GM19239 (cell line): ENCODE measurements at regions not wholly inside any gene's neighbourhood (a gene's known extent, or its start where the extent isn't known, plus 50 kb on each side); places are given as distances from the start of the nearest gene placed in this dataset.

ENCODE experiments used
- DNase-seq: peaks from one replicate; pipeline ENCODE4 v3.0.0; 2011; ENCODE audit warnings: low spot score; ENCODE audit not compliant: insufficient read length
- FAIRE-seq: peaks from 2 replicates; lab custom pipeline; 2011; peaks lifted over from hg19 to GRCh38; lab: Jason Lieb, UNC

DNA sequence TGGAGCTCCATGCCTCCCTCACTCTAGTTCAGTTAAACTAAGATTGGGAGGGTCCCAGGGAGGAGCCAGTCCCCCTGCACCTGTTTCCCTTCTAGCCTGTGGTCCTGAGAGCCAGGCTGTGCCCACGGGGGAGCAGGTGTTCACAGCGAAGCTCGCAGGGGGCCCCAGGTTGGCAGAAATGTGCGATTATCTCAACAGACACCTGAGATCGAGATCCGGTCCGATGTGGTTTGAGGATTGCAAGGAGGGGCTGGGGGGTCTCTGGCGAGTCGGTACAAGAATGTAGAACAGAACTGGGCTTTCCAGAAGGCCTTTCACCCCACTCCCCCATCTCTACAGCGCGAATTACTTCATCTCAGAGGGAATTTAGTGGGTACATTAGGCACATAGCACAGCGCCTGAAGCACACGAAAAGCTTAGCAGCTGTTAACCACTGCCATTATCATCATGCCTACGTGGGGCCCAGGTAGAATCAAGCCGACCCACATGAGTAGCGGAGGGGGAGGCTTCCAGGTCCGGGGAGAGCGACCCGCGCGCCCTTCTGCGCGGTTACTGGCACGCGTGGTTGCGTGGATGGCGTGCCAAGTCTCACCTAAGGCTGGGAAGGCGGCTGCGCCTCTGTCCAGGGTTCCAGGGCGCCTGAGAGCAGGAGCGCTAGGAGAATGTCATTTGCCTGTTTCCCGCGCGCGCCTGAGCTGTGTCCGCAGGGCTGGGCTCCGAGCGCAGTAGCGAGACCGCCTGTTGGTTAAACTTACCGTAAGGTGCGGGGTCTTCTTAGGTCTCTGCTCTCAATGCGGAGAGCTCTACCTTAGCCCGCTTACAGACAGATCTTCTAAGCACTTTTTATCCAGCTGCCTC, 1539.5 kb upstream of the TMEM132C start:
- DNase-seq (no peak), FAIRE-seq (no peak)

DNA sequence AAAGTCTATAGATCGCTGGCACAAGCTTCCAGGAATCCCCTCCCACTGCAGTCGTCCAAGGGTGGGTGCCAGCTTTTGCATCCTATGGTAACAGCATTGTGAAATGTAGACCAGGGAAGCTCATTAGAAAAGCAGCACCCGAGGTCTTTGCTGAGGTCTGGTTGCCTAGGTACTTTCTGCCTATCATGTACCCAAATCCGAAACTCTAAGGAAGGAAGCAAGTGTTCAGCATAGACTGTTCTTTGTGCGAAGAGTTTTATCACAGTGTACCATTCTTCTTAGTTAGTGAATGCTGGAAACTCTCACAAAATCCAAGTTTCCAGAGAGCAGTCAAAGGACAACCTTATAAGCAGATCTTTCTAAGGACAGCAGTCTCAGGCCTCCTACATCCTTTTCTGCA, 1532.7 kb upstream of the TMEM132C start:
- FAIRE-seq (no peak), DNase-seq (no peak)

DNA sequence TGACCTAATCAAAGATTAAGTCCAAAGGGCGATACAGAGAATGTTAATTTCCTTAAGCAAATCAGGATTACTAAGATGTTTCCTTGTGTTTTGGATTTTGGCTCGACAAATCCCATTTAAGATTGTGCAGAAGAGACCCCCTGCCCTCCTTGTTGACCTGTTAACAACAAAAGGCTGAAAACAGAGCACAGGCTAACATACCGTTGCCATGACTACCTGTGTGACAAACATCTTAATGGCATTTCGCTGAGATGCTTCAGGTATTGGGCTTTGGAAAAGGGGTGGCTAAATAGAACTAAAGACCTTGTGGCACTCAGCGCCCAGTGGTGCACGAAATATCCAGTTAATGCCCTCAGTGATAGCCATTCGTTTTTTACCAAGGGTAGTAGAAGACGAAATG, 1532.3 kb upstream of the TMEM132C start:
- FAIRE-seq: no peak
- no peak for DNase-seq

DNA sequence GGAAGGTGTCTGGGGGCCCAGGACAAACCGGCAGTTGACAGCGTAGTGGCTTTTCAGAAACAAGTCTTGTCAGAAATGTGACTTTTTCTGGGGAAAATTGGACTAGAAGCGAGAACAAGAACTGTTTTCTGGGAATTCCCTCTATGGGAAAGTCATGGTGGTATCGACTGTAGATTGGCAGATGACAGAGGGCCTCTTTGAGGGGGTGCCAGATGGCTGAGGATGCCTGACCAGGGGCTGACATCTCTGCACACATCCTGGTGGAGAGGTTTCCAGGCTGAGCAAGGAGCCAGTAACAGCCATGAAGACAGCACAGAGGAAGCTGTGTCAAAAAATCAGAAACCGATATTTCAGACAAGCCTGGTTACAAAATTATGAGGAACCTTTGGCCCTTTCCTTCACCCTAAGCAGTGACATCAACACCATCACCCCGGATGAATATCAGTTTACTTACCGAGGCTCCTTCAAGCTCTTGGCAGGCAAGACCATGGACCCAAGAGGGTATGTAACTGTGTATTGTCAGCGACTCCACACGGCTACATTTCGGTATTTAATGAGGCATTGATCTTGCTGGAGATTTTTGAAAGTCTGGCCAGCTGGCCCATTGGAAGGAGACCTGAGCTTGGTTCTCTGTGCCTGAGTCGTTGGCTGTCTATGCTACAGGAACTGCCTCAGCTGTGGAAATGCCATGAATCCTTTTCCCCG, 1525.3 kb upstream of the TMEM132C start:
- no peak for DNase-seq
- no peak for FAIRE-seq

DNA sequence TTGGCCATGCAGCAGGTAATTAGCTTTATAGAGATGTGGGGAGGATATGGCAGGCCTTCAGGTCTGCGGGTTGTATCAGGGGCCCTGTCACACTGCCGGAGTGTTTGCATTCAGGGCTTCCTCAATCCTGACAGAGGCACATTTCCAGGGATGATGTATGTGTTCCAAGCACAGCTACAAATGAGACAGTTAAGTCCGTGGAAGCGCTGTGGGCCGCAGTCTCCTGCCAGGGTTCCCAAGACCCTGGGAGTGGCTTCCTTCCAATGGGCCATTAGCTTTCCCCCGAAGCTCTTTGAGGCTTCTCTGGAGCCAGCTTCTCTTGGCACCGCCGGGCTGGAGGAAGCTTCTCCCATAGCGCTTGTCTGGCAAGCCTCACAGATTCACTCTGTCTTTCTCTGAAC, 1524.7 kb upstream of the TMEM132C start:
- FAIRE-seq (no peak), DNase-seq (no peak)

DNA sequence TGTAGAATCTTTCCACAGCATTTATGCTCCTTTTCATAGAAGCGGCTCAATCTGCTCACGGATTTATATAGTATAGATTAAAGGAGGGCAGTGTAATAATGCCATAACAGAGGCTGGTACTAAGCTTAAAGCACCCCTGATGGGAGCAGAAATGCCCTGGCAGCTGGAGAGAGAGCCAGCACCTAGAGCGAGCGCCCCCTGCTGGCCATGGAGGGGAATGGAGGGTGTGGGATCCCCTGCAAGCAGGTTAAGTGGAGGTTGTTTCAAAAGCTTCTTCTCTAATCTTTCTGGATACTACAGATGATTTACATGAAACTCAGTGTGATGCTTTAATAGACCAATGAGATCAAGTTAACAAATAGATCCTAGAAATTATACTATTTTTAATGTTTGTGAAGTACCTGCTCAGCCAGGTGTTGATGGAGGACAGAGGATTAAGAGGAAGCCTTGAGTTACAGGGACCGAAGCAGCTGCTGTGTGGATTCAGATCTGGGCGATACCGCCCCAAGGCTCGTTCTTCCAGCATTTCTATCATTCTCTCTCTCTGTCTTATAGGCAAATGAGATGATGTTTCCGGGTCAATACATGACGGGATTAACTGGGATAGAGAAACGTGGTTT, 1519.3 kb upstream of the TMEM132C start:
- peak; percentile 39 for DNase-seq

DNA sequence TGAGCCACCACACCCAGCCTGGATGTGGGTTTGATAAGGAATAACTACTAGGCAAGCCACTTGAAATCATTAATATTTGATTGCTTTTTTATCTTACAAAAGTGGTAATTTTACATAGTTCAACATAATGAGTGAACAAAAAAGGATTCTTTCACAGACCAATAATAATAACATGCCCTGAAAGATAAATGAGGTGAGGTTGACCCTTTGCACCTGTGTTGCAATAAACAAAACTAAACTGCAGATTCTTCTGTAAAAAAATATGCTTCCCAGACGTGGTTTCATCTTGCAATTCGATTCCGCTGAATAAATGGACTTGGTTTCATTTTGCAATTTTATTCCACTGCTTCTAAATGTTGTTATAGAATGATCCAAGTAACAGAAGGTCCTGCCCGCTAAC, 1514.9 kb upstream of the TMEM132C start:
- FAIRE-seq (no peak), DNase-seq (no peak)

More for the DNA sequence above, 1519.3 kb upstream of the TMEM132C start:
- FAIRE-seq: no peak

DNA sequence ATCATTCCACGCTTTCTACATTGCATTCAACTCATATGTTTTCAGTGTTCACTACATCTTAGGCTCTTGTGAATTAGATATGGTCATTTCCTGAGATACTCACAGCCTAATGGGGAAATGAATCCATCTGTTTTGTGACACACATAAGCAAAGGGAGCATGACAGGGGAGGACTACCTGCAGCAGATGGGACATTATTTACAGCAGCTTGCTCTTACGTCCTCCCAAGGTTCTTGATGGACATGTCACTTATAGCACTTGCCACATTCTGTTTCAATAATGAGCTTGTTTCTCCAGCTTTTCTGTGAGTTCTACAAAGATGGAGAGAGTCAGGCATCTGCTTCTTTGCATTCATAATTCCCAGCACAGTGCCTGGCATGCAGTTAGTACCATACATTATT, 1509.6 kb upstream of the TMEM132C start:
- FAIRE-seq (no peak), DNase-seq (no peak)

DNA sequence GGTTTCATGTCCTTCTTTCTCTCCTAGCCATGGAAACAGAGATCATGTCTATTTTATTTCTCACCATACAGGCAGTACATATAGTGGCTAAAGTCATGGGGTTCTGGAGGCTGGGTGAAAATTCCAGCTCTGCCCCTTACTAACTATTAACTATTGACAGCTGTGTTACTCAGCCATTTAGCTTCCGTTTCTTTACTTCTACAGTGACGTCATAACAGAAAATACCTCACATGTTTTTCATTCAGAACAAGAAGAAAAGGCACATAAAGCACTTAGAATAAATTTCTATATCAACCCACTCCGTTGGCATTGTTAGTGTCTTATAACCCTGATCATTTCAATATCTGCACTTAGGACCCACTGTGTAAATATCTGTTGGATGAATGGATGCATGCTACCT, 1506.9 kb upstream of the TMEM132C start:
- DNase-seq (no peak), FAIRE-seq (no peak)

DNA sequence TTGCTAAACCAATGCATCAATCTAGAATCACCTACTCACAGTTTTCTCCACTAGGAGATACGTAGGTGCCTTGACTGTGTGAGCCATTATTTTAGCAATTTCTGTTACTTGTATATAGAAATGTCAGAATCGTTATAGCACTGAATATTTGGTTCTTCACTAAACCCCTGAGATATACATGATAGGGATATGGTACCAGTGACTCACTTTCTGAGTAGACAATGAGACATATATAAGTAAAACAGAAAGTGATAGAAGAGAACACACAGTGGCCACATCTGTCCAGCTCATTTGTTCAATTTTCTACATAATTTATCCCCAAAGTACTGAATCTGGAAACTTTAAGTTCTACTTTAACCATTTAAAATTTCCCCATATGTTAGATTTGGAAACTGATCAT, 1505.5 kb upstream of the TMEM132C start:
- DNase-seq (no peak), FAIRE-seq (no peak)

DNA sequence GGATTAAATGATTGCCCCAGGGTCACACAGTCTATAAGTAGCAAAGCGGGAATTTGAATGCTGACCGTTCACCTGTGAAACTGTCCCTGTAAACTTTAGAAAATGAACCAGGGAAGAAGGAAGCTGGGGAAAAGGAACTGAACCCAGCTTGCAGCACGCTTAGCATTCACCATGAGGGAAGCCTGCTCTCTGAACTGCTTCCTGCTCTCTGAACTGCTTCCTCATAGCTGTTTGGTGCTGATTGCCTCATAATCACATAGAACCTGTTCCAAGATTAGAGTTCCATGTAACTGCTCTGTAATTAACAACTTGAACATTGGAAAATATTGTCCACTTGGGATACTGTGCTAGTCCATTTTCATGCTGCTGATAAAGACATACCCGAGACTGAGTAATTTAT, 1504.8 kb upstream of the TMEM132C start:
- no peak for DNase-seq
- FAIRE-seq: no peak

DNA sequence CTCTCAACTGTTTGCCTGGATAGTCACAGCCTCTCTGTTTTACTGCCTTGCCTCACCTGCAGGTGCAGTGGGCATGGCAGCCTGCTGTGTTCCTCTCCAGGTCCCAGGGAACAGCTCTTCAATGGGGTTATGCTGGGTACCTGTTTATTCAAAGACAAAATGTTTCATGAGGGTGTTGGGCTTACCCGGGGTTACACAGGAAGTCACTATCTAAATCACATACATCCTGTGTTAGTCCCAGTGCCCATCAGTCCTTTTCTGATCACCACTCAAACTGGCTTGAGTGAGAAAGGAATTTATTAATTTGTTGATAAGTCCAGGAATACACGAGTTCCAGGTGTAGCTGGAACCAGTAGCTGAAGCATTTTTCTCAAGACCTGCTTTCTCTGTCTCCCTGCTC, 1503.6 kb upstream of the TMEM132C start:
- DNase-seq (no peak), FAIRE-seq (no peak)

DNA sequence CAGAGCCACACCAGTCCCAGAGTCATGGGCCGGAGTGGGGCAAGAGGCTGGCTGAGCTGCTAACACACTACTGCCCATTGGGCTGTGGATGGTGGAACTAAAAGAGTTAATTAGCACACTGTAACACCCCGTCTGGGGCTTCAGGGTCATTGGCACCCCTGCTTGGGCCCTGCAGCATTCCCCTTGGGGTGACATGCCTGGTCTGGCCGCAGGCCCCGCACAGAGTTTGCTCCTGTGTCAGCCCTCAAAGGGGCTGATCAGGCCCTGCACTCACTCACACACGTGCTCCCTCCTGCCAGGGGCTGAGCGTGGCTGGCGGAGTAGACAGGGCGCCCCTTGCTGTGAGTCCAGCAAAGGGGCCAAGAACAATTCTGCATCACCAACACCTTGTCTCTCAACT, 1499.6 kb upstream of the TMEM132C start:
- DNase-seq (no peak), FAIRE-seq (no peak)

DNA sequence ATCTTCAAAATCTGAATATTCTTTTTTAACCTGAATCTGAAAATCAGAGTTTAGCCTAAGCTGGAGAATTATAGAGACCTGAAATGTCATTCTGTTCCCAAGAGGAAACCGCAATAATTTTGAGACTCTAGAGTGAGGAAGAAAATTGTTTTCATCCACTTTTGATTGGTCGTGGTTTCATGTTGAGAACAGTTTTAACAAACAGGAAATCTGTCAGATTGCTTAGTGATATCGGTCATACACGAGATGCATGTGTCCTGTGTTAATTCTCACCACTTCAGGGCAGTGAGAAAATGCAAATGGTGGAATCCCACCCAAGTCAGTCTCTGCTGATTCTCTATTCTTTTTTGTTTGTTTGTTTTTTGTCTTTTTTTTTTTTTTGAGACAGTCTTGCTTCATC, 1498.5 kb upstream of the TMEM132C start:
- DNase-seq: no peak
- FAIRE-seq: no peak

DNA sequence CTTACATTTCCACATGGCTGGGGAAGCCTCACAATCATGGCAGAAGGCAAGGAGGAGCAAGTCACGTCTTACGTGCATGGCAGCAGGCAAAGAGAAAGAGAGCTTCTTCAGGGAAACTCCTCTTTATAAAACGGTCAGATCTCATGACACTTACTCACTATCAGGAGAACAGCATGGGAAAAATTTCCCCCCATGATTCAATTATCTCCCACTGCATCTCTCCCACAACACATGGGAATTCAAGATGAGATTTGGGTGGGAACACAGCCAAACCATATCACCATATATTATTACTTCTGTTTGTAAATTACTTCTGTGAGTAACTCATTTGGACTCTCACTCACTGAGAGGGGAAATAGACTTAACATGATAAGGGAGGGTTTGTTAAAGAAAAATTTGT, 1496.8 kb upstream of the TMEM132C start:
- FAIRE-seq: no peak
- DNase-seq: no peak

DNA sequence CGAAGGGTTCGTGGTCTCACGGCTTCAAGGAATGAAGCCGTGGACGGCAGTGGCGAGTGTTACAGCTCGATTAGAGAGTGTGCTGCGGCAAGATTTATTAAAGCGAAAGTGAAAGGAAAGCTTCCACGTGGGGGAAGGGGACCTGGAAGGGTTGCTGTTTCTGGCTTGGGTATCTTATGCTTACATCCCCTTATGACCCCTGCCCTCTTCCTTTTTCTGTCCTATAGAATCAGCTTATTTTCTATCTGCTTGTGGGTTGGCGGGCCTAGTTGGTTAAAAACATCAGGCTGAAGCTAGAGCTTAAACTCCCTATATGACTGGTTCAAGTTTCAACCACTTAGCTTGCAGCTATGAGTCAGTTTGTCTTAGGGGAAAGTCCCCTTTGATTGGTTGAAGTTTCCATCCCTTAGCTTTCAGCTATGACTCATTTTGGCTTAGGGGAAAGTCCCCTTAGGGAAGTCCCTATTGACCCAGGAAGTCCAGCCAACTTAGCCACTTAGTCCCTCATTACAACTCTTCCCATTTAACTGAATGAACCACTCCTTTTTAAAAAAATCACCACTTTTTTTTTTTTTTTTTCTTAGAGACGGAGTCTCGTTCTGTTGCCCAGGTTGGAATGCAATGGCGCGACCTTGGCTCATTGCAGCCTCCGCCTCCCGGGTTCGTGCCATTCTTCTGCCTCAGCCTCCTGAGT, 1494.7 kb upstream of the TMEM132C start:
- FAIRE-seq (peak; percentile 84), DNase-seq (no peak)

DNA sequence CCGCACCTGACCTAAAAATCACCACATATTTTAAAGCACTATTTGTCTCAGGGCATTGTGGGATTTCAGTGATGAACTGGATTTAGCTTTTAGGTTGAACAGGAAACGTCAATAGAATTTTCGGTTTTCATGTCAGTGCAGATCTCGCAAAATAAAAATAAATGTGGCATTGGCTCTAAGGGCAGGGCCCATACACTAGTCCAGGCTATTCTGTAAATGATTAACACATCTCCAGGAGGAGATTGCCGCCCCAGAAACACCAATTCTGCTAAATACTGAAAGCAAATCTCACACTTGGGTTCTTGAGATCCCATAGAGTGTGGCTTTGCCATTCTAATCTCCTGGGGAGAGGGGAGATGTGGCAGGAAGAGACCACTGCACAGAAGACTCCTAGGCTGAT, 1494.0 kb upstream of the TMEM132C start:
- FAIRE-seq: no peak
- DNase-seq: no peak

DNA sequence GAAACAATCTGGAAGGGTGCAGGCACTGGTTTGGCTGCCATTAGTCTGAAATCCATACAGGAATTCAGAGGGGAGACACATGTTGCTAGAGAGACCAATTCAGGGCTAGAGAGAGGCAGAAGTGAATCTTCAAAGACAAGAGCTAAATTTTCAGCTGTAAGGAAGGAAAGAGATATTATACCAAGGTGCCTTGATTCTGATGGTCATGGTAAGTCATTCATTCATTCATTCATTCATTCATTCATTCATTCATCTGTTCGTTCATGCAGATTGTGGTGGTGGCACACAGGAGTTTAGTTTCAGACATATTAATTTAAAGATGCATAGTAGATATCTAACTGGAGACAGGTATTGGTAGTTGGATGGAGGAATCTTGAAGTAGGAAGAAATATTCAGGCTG, 1493.5 kb upstream of the TMEM132C start:
- no peak for FAIRE-seq
- DNase-seq: no peak

DNA sequence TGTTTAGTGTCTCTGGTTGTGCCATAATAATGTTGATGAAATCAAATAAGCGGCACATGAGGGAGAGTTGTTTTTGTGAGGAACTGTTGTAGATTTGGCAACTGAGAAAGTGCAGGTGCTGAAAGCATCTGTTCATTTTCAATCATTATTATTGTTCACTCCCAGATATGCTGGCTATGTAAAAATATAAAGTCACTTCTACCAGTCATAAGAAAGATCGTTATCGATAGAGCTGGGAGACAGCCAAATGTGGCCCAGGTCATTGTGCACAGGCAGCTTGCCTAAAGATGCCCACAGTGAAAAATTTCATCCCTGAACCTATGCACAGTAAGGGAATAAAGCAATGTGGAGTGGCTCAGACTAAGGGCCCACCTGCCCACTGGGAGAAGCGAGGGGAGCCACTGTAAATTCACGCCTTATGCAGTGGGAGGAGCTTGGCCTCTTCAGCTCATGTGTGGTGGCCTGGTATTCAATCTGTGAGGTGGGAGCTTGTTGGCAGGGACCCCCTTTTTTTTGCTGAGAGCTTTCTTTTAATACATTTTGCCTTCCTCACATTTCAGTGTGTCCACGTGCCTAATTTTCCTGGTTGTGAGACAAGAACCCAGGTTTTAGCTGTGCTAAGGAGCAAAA, 1490.8 kb upstream of the TMEM132C start:
- no peak for DNase-seq
- no peak for FAIRE-seq

DNA sequence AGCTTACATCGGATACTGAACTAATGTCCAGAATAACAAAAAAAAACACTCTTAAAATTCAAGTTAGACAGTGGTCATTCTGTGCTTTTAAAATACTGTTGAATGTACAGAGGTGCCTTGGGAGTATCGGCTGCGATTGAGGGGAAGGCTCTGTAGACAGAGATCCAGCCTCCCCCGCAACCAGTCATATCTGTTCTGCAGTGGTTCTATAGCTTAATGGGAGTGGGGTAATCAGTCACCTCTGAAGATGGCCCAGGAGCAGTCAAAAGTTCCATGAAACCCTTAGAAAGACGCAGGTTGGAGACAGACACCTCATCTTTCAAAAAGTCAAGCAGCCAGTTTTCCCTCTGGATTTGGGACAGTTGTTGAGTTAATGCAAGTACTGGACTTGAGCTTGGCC, 1486.6 kb upstream of the TMEM132C start:
- DNase-seq (no peak), FAIRE-seq (no peak)
